CD4-positive, alpha-beta T cell (primary cell): ENCODE measurements at regions not wholly inside any gene's neighbourhood (a gene's known extent, or its start where the extent isn't known, plus 50 kb on each side); places are given as distances from the start of the nearest gene placed in this dataset.

Experiments used
- ATAC-seq: fragments of 200-7000 bp; cut with Tn5 transposase; one replicate; pipeline ENCODE4 v1.10.0; 2022; ENCODE audit warnings: mild to moderate bottlenecking; ENCODE audit not compliant: poor library complexity
- CTCF ChIA-PET: fragments of 350-600 bp; sonication (Branson Sonifier 250); formaldehyde crosslinking; loops from one replicate; lab custom pipeline; 2021; ENCODE audit warnings: antibody characterized with exemption, inconsistent platforms; lab: Charles Lee
- POLR2A ChIA-PET: fragments of 350-600 bp; sonication (Branson Sonifier 250); formaldehyde crosslinking; loops from one replicate; lab custom pipeline; 2021; ENCODE audit warnings: antibody characterized with exemption, inconsistent platforms; lab: Charles Lee
- DNase-seq, 14 experiments: peaks; one replicate each; pipeline ENCODE4 v3.0.0-alpha.2; 2013 to 2020; ENCODE audit warnings: mixed read lengths in 2 of 14
- H3K27ac ChIP-seq, 2 donors: one replicate each; pipeline versions ENCODE4 v1.5.1 to v1.7.0; 2013; ENCODE audit warnings: low read length in 2 of 2, low read depth in 1 of 2, mild to moderate bottlenecking in 1 of 2
- H3K27me3 ChIP-seq, 2 experiments: 1 replicate in 1 of 2; 2 replicates in 1 of 2; pipeline versions ENCODE4 v1.6.1 to v1.7.0; 2013; ENCODE audit warnings: low read length in 2 of 2, control low read depth in 1 of 2, mild to moderate bottlenecking in 1 of 2, moderate library complexity in 1 of 2; ENCODE audit not compliant: insufficient read depth in 2 of 2, control insufficient read depth in 1 of 2
- H3K36me3 ChIP-seq: one replicate; pipeline ENCODE4 v1.6.1; 2013; ENCODE audit warnings: low read length, control low read depth; ENCODE audit not compliant: insufficient read depth
- H3K4me1 ChIP-seq: one replicate; pipeline ENCODE4 v1.6.1; 2013; ENCODE audit warnings: low read length, control low read depth; ENCODE audit not compliant: insufficient read depth
- H3K4me3 ChIP-seq: one replicate; pipeline ENCODE4 v1.5.1; 2013; ENCODE audit warnings: mild to moderate bottlenecking, low read length, moderate library complexity
- H3K9me3 ChIP-seq, 2 experiments: 1 replicate in 1 of 2; 2 replicates in 1 of 2; pipeline versions ENCODE4 v1.6.1 to v1.7.0; 2013; ENCODE audit warnings: low read length in 2 of 2, mild to moderate bottlenecking in 2 of 2, control low read depth in 1 of 2, moderate library complexity in 1 of 2; ENCODE audit not compliant: control insufficient read depth in 1 of 2, insufficient read depth in 1 of 2
- H3K27ac Mint-ChIP-seq: one replicate; pipeline ENCODE4 v1.8.0; 2020; ENCODE audit warnings: mixed read lengths
- H3K27me3 Mint-ChIP-seq: one replicate; pipeline ENCODE4 v1.8.0; 2021; ENCODE audit warnings: mixed read lengths
- H3K36me3 Mint-ChIP-seq: one replicate; pipeline ENCODE4 v1.8.0; 2021; ENCODE audit warnings: low read depth, mixed read lengths
- H3K4me1 Mint-ChIP-seq: one replicate; pipeline ENCODE4 v1.8.0; 2021; ENCODE audit warnings: low read depth, mixed read lengths
- H3K4me3 Mint-ChIP-seq: one replicate; pipeline ENCODE4 v1.8.0; 2020; ENCODE audit warnings: mild to moderate bottlenecking, mixed read lengths
- H3K9me3 Mint-ChIP-seq: one replicate; pipeline ENCODE4 v1.8.0; 2020; ENCODE audit warnings: mixed read lengths
- CTCF ChIP-seq: fragments of 200-600 bp; IDR thresholded peaks from one replicate; pipeline ENCODE4 v1.8.0; 2022; ENCODE audit warnings: antibody characterized with exemption, mild to moderate bottlenecking
- intact Hi-C, 2 experiments: fragments of 100-400 bp; cut with DNase I in 1 of 2; cut with micrococcal nuclease in 1 of 2; formaldehyde crosslinking; loops; one replicate each; pipeline versions ENCODE4 v1.15.1 to v1.9.0; 2023 to 2025; cut with DNase I, micrococcal nuclease

DNA sequence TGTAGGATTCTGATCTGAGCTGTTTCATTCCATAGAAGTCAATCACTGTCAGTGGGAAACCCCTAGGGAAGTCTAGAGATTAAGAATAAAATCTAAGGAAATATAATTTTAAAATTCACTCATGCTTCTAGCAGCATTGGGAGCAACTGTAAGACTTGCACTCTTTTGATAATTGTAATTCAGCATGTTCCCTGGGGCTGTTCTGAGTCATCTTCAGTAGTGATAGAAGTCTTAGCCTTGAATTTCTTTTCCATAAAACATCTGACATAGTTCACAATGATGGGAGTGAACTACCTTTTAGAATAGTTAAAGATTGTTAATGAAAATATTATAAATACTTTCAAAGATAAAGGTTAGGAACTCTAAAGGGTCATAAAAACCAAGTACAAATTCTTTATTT is 935.8 kb downstream of the DTWD2 start:
- H3K4me1 Mint-ChIP-seq: no peaks in the 10 kb centered on the region
- no peaks in the 10 kb centered on the region for H3K36me3 Mint-ChIP-seq
- ChIA-PET POLR2A (no interaction called here), CTCF (no interaction called here)
- H3K27ac Mint-ChIP-seq: no peak overlapping the region
- H3K4me3 Mint-ChIP-seq: no peak overlapping the region
- Histone ChIP-seq H3K27ac (no peak overlapping the region), H3K27me3 (no peaks in the 10 kb centered on the region), H3K4me1 (no peaks in the 10 kb centered on the region), H3K4me3 (no peak overlapping the region), H3K9me3 (no peaks in the 10 kb centered on the region), H3K36me3 (no peaks in the 10 kb centered on the region)
- ATAC-seq (no peak), DNase-seq (no peak)
- no peak for TF ChIP-seq CTCF
- H3K27me3 Mint-ChIP-seq: no peaks in the 10 kb centered on the region
- intact Hi-C loops: no loop called here
- H3K9me3 Mint-ChIP-seq: peaks cover 2% of the 10 kb centered on the region

- no peak overlapping the region for H3K27ac ChIP-seq
- intact Hi-C loops: no loop called here
- Mint-ChIP-seq H3K36me3 (no peaks in the 10 kb centered on the region), H3K4me3 (no peak overlapping the region), H3K27ac (no peak overlapping the region), H3K27me3 (no peaks in the 10 kb centered on the region), H3K9me3 (no peaks in the 10 kb centered on the region), H3K4me1 (no peaks in the 10 kb centered on the region)
- no peaks in the 10 kb centered on the region for H3K36me3 ChIP-seq
- ChIA-PET CTCF (no interaction called here), POLR2A (no interaction called here)
- no peak overlapping the region for H3K4me3 ChIP-seq
- H3K9me3 ChIP-seq: no peaks in the 10 kb centered on the region
- DNase-seq: no peak
- no peak for TF ChIP-seq CTCF
- no peaks in the 10 kb centered on the region for H3K4me1 ChIP-seq
- no peak for ATAC-seq
- no peaks in the 10 kb centered on the region for H3K27me3 ChIP-seq
Observed at GRCh38 chr5:118044169-118044568, 944.2 kb downstream of the DTWD2 start.

DNA sequence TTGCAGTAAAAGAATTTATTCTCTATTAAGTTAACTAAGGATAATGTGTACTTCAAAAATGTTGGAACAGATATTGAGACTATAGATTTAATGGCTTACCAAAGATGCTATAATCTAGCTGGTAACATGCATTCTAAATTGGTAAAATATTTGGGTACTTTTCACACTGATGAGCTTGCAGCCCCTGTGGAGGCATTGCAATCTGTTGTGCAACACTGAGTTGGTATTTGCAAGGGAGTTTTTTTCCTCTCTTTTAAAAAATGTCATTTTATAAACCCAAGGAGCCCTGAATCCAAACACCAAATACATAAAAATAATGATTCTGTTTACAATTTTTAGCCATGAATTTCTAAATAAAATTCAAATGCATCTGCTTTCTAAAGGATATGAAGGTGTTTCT is 944.8 kb downstream of the DTWD2 start:
- intact Hi-C loops: no loop called here
- no peaks in the 10 kb centered on the region for H3K9me3 Mint-ChIP-seq
- Histone ChIP-seq H3K27me3 (no peaks in the 10 kb centered on the region), H3K27ac (no peak overlapping the region), H3K4me3 (no peak overlapping the region), H3K9me3 (no peaks in the 10 kb centered on the region), H3K36me3 (no peaks in the 10 kb centered on the region), H3K4me1 (no peaks in the 10 kb centered on the region)
- no peaks in the 10 kb centered on the region for H3K36me3 Mint-ChIP-seq
- POLR2A ChIA-PET: no interaction called here
- no peak overlapping the region for H3K4me3 Mint-ChIP-seq
- ATAC-seq (no peak), DNase-seq (no peak)
- no peak overlapping the region for H3K27ac Mint-ChIP-seq
- TF ChIP-seq CTCF: no peak
- no peaks in the 10 kb centered on the region for H3K4me1 Mint-ChIP-seq
- no peaks in the 10 kb centered on the region for H3K27me3 Mint-ChIP-seq
- CTCF ChIA-PET: no interaction called here
